SK-N-SH (cell line): ENCODE measurements at regions not wholly inside any gene's neighbourhood (a gene's known extent, or its start where the extent isn't known, plus 50 kb on each side); places are given as distances from the start of the nearest gene placed in this dataset.

Experiments
- CTCF ChIA-PET: fragments of 300-600, 350-600 bp; formaldehyde crosslinking; extraction: SDS; loops from one replicate; lab custom pipeline; 2021; lab: Yijun Ruan, JAX
- POLR2A ChIA-PET: fragments of 350-600 bp; sonication (Branson Sonifier 250); formaldehyde crosslinking; extraction: SDS; loops from one replicate; lab custom pipeline; 2020; ENCODE audit warnings: antibody characterized with exemption, inconsistent platforms; lab: Yijun Ruan, JAX
- DNase-seq: peaks from one replicate; pipeline ENCODE4 v3.0.0; 2012
- H2AFZ ChIP-seq: fragments of 200-600 bp; sonication (generic); 2 replicates; pipeline ENCODE4 v1.8.1; 2016; ENCODE audit warnings: antibody characterized with exemption, mild to moderate bottlenecking, low read depth
- H3F3A ChIP-seq: fragments of 200-600 bp; sonication (generic); replicated peaks from 2 replicates; pipeline ENCODE3; 2016; ENCODE audit warnings: antibody characterized with exemption, mild to moderate bottlenecking; ENCODE audit not compliant: insufficient read depth
- H3K27ac ChIP-seq, 2 experiments: fragments of 200-500 bp in 1 of 2; fragments of 200-600 bp in 1 of 2; sonication (Bioruptor generic) in 1 of 2; sonication (generic), shearing (Covaris generic) in 1 of 2; 2 replicates each; pipeline versions ENCODE4 v1.5.1 to v1.6.1; 2014 to 2016; ENCODE audit warnings: low read depth in 2 of 2, inconsistent platforms in 1 of 2, low read length in 1 of 2, mild to moderate bottlenecking in 1 of 2, mixed read lengths in 1 of 2
- H3K27me3 ChIP-seq: fragments of 200-600 bp; sonication (generic), shearing (Covaris generic); 2 replicates; pipeline ENCODE4 v1.6.1; 2016; ENCODE audit warnings: mixed run types; ENCODE audit not compliant: insufficient read depth
- H3K36me3 ChIP-seq, 2 experiments: fragments of 200-500 bp in 1 of 2; fragments of 200-600 bp in 1 of 2; sonication (Bioruptor generic) in 1 of 2; sonication (generic) in 1 of 2; replicated peaks in 1 of 2; 2 replicates each; pipeline versions ENCODE3 to v1.5.1; 2014 to 2016; ENCODE audit warnings: low read length in 1 of 2, mild to moderate bottlenecking in 1 of 2; ENCODE audit not compliant: insufficient read depth in 2 of 2, control insufficient read depth in 1 of 2
- H3K4me1 ChIP-seq, 2 experiments: fragments of 200-500 bp in 1 of 2; fragments of 200-600 bp in 1 of 2; sonication (Bioruptor generic) in 1 of 2; sonication (generic), shearing (Covaris generic) in 1 of 2; 2 replicates each; pipeline versions ENCODE4 v1.5.1 to v1.6.1; 2014 to 2016; ENCODE audit warnings: low read depth in 1 of 2, low read length in 1 of 2, mixed run types in 1 of 2; ENCODE audit not compliant: insufficient read depth in 2 of 2, control insufficient read depth in 1 of 2
- H3K4me2 ChIP-seq: fragments of 200-600 bp; sonication (generic), shearing (Covaris generic); 2 replicates; pipeline ENCODE4 v1.6.1; 2017; ENCODE audit warnings: mixed run types
- H3K4me3 ChIP-seq, 2 experiments: fragments of 200-500 bp in 1 of 2; fragments of 200-600 bp in 1 of 2; sonication (Bioruptor generic) in 1 of 2; sonication (generic), shearing (Covaris generic) in 1 of 2; 2 replicates each; pipeline versions ENCODE4 v1.5.1 to v1.8.1; 2014 to 2016; ENCODE audit warnings: low read depth in 2 of 2, inconsistent platforms in 1 of 2, low read length in 1 of 2, mild to moderate bottlenecking in 1 of 2, mixed read lengths in 1 of 2, moderate library complexity in 1 of 2
- H3K79me2 ChIP-seq: fragments of 200-600 bp; sonication (generic); 2 replicates; pipeline ENCODE4 v1.8.1; 2017; ENCODE audit warnings: mild to moderate bottlenecking; ENCODE audit not compliant: insufficient read depth
- H3K9ac ChIP-seq: fragments of 200-600 bp; sonication (generic); 2 replicates; pipeline ENCODE4 v1.6.1; 2017; ENCODE audit warnings: mixed run types
- H3K9me2 ChIP-seq: fragments of 200-600 bp; sonication (generic); 2 replicates; pipeline ENCODE4 v1.6.1; 2017; ENCODE audit warnings: mixed run types
- H3K9me3 ChIP-seq: fragments of 200-600 bp; sonication (generic); 2 replicates; pipeline ENCODE4 v1.6.1; 2017; ENCODE audit warnings: mixed run types, mild to moderate bottlenecking, moderate library complexity
- H4K20me1 ChIP-seq: fragments of 200-600 bp; sonication (generic); 2 replicates; pipeline ENCODE4 v1.6.1; 2017; ENCODE audit warnings: mild to moderate bottlenecking, mixed run types; ENCODE audit not compliant: insufficient read depth
- EP300 ChIP-seq, 2 experiments: IDR thresholded peaks; 2 replicates each; pipeline versions ENCODE4 v1.4.0 to v1.6.1; 2012; ENCODE audit warnings: borderline replicate concordance in 1 of 2, low read depth in 1 of 2, low read length in 1 of 2
- EZH2phosphoT487 ChIP-seq: fragments of 200-600 bp; sonication (generic); IDR thresholded peaks from 2 replicates; pipeline ENCODE4 v1.6.1; 2017; ENCODE audit warnings: low read depth, mixed run types, mild to moderate bottlenecking, antibody characterized with exemption, moderate library complexity, borderline replicate concordance
- JUND ChIP-seq: IDR thresholded peaks from 2 replicates; pipeline ENCODE4 v1.4.0; 2012
- MAX ChIP-seq: IDR thresholded peaks from 2 replicates; pipeline ENCODE4 v1.4.0; 2012; ENCODE audit warnings: low read depth
- MEF2A ChIP-seq: IDR thresholded peaks from 2 replicates; pipeline ENCODE4 v1.4.0; 2012; ENCODE audit warnings: low read depth, borderline replicate concordance
- MXI1 ChIP-seq: IDR thresholded peaks from 2 replicates; pipeline ENCODE4 v1.6.1; 2012; ENCODE audit warnings: mild to moderate bottlenecking, low read depth, low read length, improper control_type of control experiment
- NFIC ChIP-seq: IDR thresholded peaks from 2 replicates; pipeline ENCODE4 v1.4.0; 2012; ENCODE audit warnings: borderline replicate concordance
- NRF1 ChIP-seq: IDR thresholded peaks from 2 replicates; pipeline ENCODE4 v1.6.1; 2012; ENCODE audit warnings: low read depth, mild to moderate bottlenecking, low read length
- PBX3 ChIP-seq: IDR thresholded peaks from 2 replicates; pipeline ENCODE4; 2012
- POLR2AphosphoS5 ChIP-seq: IDR thresholded peaks from 2 replicates; pipeline ENCODE4 v1.6.1; 2012; ENCODE audit warnings: low read depth, low read length
- RXRA ChIP-seq: IDR thresholded peaks from 2 replicates; pipeline ENCODE4 v1.4.0; 2012; ENCODE audit warnings: low read depth, mild to moderate bottlenecking, borderline replicate concordance
- SIN3A ChIP-seq: IDR thresholded peaks from 2 replicates; pipeline ENCODE4 v1.6.1; 2012; ENCODE audit warnings: low read depth, mild to moderate bottlenecking, low read length, moderate library complexity, borderline replicate concordance
- SMC3 ChIP-seq: IDR thresholded peaks from 2 replicates; pipeline ENCODE4 v1.6.1; 2012; ENCODE audit warnings: low read depth, low read length, improper control_type of control experiment
- TCF12 ChIP-seq: IDR thresholded peaks from 2 replicates; pipeline ENCODE4 v1.4.0; 2012
- TEAD4 ChIP-seq: IDR thresholded peaks from 2 replicates; pipeline ENCODE4 v1.4.0; 2012; ENCODE audit warnings: mild to moderate bottlenecking, borderline replicate concordance; ENCODE audit not compliant: insufficient read depth
- USF1 ChIP-seq: IDR thresholded peaks from 2 replicates; pipeline ENCODE4 v1.4.0; 2012; ENCODE audit warnings: low read depth, borderline replicate concordance
- USF2 ChIP-seq: fragments of 150-350 bp; IDR thresholded peaks from 2 replicates; pipeline ENCODE4 v1.6.1; 2017; ENCODE audit warnings: antibody characterized with exemption, low read length, low read depth, borderline replicate concordance
- whole genome bisulfite sequencing: methylation state at CpG from one replicate; pipeline ENCODE4 v1.1.6; 2017; ENCODE audit warnings: low lambda C conversion rate; 5-methylcytosine and 5-hydroxymethylcytosine counted together

GRCh38 chr5:89513299-89514044 is 630.5 kb upstream of the MEF2C start (continued):
- TF ChIP-seq TEAD4 (no peak), PBX3 (no peak), TCF12 (no peak)

GRCh38 chr5:89504051-89504450 is 621.1 kb upstream of the MEF2C start:
- TF ChIP-seq SIN3A (no peak), EZH2phosphoT487 (no peak), NRF1 (no peak)
- no peaks in the 10 kb centered on the region for H4K20me1 ChIP-seq
- H3K36me3 ChIP-seq: no peaks in the 10 kb centered on the region
- no peaks in the 10 kb centered on the region for H3K9me3 ChIP-seq
- ChIA-PET POLR2A (no interaction called here), CTCF (interaction anchor here (0.6 kb wide), 1 partner anchor 67 kb away, joined by 3 read pairs; no protein-coding TSS in a partner anchor)
- H3K9me2 ChIP-seq: no peaks in the 10 kb centered on the region
- H3K79me2 ChIP-seq: no peaks in the 10 kb centered on the region
- no peaks in the 10 kb centered on the region for H3F3A ChIP-seq
- no peak overlapping the region for H3K4me2 ChIP-seq
- no peak overlapping the region for H2AFZ ChIP-seq
- no peak overlapping the region for H3K27ac ChIP-seq
- no peak overlapping the region for H3K4me3 ChIP-seq
- no peak for DNase-seq
- no peak overlapping the region for H3K9ac ChIP-seq
- WGBS: 43% methylated on average over 1 of the region's 1 CpG
- no peaks in the 10 kb centered on the region for H3K27me3 ChIP-seq
- no peaks in the 10 kb centered on the region for H3K4me1 ChIP-seq

- Histone ChIP-seq H3K27ac (no peak overlapping the region), H3K4me3 (no peak overlapping the region), H3K27me3 (no peaks in the 10 kb centered on the region), H3K9ac (no peak overlapping the region), H3K36me3 (no peaks in the 10 kb centered on the region), H3K4me2 (no peak overlapping the region), H3K9me3 (no peaks in the 10 kb centered on the region; the same call in 1 of the 2 replicates), H3F3A (no peaks in the 10 kb centered on the region), H3K9me2 (no peaks in the 10 kb centered on the region), H3K79me2 (no peaks in the 10 kb centered on the region), H2AFZ (no peak overlapping the region), H3K4me1 (no peaks in the 10 kb centered on the region), H4K20me1 (no peaks in the 10 kb centered on the region)
- TF ChIP-seq RXRA (no peak), USF1 (no peak), MXI1 (no peak), POLR2AphosphoS5 (no peak), USF2 (no peak), TEAD4 (no peak), MEF2A (no peak), EP300 (IDR thresholded peaks at IDR 0.05; ENCODE audit: borderline replicate concordance in 1 of 2, low read depth in 1 of 2, low read length in 1 of 2) (no peak), SMC3 (no peak), JUND (no peak), NFIC (no peak), MAX (no peak), EZH2phosphoT487 (no peak), PBX3 (no peak), SIN3A (no peak), TCF12 (no peak)
- DNase-seq: no peak
- ChIA-PET POLR2A (no interaction called here), CTCF (no interaction called here)
- 52% methylated on average over 3 of the region's 3 CpGs for WGBS
Measured at GRCh38 chr5:89499787-89500186, 616.8 kb upstream of the MEF2C start.
